ENCODE measurements at regions not wholly inside any gene's neighbourhood (a gene's known extent, or its start where the extent isn't known, plus 50 kb on each side); places are given as distances from the start of the nearest gene placed in this dataset.

DNA sequence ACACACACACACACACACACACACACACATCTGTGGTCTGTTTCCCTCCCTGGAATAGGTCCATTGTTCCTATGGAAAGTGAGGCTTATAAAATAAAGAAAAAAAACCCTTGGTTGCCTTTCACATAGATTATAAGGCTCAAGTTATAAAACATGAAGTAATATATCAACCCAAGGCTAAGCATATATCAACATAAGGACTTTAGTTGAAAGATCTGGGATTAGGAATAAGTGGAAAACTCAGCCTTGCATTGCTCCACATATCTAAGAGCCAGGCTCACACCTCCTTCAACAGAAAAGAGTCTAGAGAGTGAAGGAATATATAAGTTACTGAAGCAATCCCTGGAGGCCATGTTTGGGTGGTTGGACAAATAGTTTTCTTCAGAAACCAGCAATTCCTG, 235.0 kb downstream of the SUCLG1 start:
- TF ChIP-seq THRAP3 (IDR thresholded peaks at IDR 0.05; ENCODE audit: borderline replicate concordance): no peak
- POLR2A ChIA-PET: no interaction called here
- no peak overlapping the region for H3K9ac ChIP-seq (ENCODE audit: insufficient read depth in 1 of 2, low read depth in 2 of 2, low read length in 2 of 2)
- H4K20me1 ChIP-seq (replicated peaks; ENCODE audit: control insufficient read depth, insufficient read depth, low read length): no peaks in the 10 kb centered on the region
- ATAC-seq: no peak
- no TSS peak for BruUV-seq (replicated peaks)
- intact Hi-C loops (cut with micrococcal nuclease): no loop called here
- no peaks in the 10 kb centered on the region for H3K27me3 ChIP-seq (ENCODE audit: control insufficient read depth in 2 of 2, insufficient read depth in 2 of 2, low read length in 2 of 2)
- DNase-seq (ENCODE audit: extremely low read depth in 1 of 4, low spot score in 3 of 4): no peak
- no peaks in the 10 kb centered on the region for H3K79me2 ChIP-seq (ENCODE audit: control insufficient read depth, insufficient read depth, low read length)
- CTCF ChIA-PET (ENCODE audit: low intra/inter-chr PET ratio): no interaction called here
- no peaks in the 10 kb centered on the region for H3K9me3 ChIP-seq (replicated peaks; ENCODE audit: control insufficient read depth, insufficient read depth, low read depth, low read length)
- H3K9me1 ChIP-seq (ENCODE audit: control insufficient read depth, insufficient read depth, low read length): no peaks in the 10 kb centered on the region
- H3K4me2 ChIP-seq (ENCODE audit: insufficient read depth, low read length): no peak overlapping the region
- no peaks in the 10 kb centered on the region for H3K36me3 ChIP-seq (ENCODE audit: control insufficient read depth, insufficient read depth, low read length)
- in situ Hi-C loops (cut with MboI): no loop called here
- no peak overlapping the region for H3K27ac ChIP-seq (ENCODE audit: extremely low read depth, low read depth, low read length)
- no peak for FAIRE-seq
- H2AFZ ChIP-seq (ENCODE audit: low read depth, low read length): no peak overlapping the region
- no peak overlapping the region for H3K4me3 ChIP-seq
- no peaks in the 10 kb centered on the region for H3K4me1 ChIP-seq (replicated peaks in 1 of 2; ENCODE audit: control insufficient read depth in 2 of 2, insufficient read depth in 2 of 2, low read length in 2 of 2)

DNA sequence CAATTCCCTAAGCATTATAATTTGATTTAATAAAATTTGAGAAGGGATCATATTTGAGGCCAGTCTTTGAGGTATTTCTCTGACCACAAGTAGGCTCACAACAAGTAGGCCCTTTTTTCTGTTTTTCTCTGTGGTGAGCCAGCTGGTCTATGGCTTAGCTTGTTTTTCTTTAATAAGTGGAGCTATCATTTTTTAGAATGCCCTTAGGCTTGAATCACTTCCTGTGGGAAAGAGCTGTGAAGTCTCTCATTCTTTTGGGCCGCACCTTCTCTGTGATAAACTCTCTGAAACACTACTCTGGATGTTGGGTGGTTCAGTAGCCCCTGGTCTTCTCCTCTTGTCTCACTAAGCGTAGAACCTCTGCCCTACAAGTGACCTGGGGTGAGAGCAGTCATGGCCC, 235.9 kb downstream of the SUCLG1 start:
- no peak overlapping the region for H3K4me3 ChIP-seq
- no peaks in the 10 kb centered on the region for H3K79me2 ChIP-seq (ENCODE audit: control insufficient read depth, insufficient read depth, low read length)
- no peak overlapping the region for H2AFZ ChIP-seq (ENCODE audit: low read depth, low read length)
- DNase-seq (ENCODE audit: extremely low read depth in 1 of 4, low spot score in 3 of 4) (no peak), ATAC-seq (no peak), FAIRE-seq (no peak)
- no peak overlapping the region for H3K4me2 ChIP-seq (ENCODE audit: insufficient read depth, low read length)
- in situ Hi-C loops (cut with MboI): no loop called here
- POLR2A ChIA-PET: no interaction called here
- 4% methylated on average over 2 of the region's 2 CpGs for WGBS (ENCODE audit: insufficient coverage, low coverage, missing lambda C conversion rate)
- no peaks in the 10 kb centered on the region for H3K27me3 ChIP-seq (ENCODE audit: control insufficient read depth in 2 of 2, insufficient read depth in 2 of 2, low read length in 2 of 2)
- intact Hi-C loops (cut with micrococcal nuclease): no loop called here
- no TSS peak for BruUV-seq (replicated peaks)
- no peaks in the 10 kb centered on the region for H3K4me1 ChIP-seq (replicated peaks in 1 of 2; ENCODE audit: control insufficient read depth in 2 of 2, insufficient read depth in 2 of 2, low read length in 2 of 2)
- no peak overlapping the region for H3K9ac ChIP-seq (ENCODE audit: insufficient read depth in 1 of 2, low read depth in 2 of 2, low read length in 2 of 2)
- H4K20me1 ChIP-seq (replicated peaks; ENCODE audit: control insufficient read depth, insufficient read depth, low read length): no peaks in the 10 kb centered on the region
- no peak overlapping the region for H3K27ac ChIP-seq (ENCODE audit: extremely low read depth, low read depth, low read length)
- CTCF ChIA-PET (ENCODE audit: low intra/inter-chr PET ratio): no interaction called here
- H3K36me3 ChIP-seq (ENCODE audit: control insufficient read depth, insufficient read depth, low read length): no peaks in the 10 kb centered on the region
- no peaks in the 10 kb centered on the region for H3K9me3 ChIP-seq (replicated peaks; ENCODE audit: control insufficient read depth, insufficient read depth, low read depth, low read length)
- no peaks in the 10 kb centered on the region for H3K9me1 ChIP-seq (ENCODE audit: control insufficient read depth, insufficient read depth, low read length)
- TF ChIP-seq NELFE (IDR thresholded peaks at IDR 0.05; ENCODE audit: insufficient read depth, insufficient read length) (no peak), SREBF1 (IDR thresholded peaks at IDR 0.05; ENCODE audit: borderline replicate concordance, low read depth, low read length) (no peak), ZNF384 (IDR thresholded peaks at IDR 0.05; ENCODE audit: low read depth, low read length) (no peak), GABPA (tag; conservative IDR thresholded peaks at IDR 0.05; ENCODE audit: low read depth) (no peak), SMARCA4 (IDR thresholded peaks at IDR 0.05) (no peak), EWSR1 (IDR thresholded peaks at IDR 0.05; ENCODE audit: borderline replicate concordance, low read depth, partially characterized antibody) (no peak), TCF3 (CRISPR knock-in tag; IDR thresholded peaks at IDR 0.05) (no peak), ZNF143 (CRISPR knock-in tag; IDR thresholded peaks at IDR 0.05) (no peak), ZNF174 (CRISPR knock-in tag; IDR thresholded peaks at IDR 0.05) (no peak), ZNF24 (IDR thresholded peaks at IDR 0.05) (no peak), ZBTB17 (CRISPR knock-in tag; IDR thresholded peaks at IDR 0.05) (no peak), MCM7 (IDR thresholded peaks at IDR 0.05) (no peak), MIER1 (IDR thresholded peaks at IDR 0.05; ENCODE audit: low read depth) (no peak), CAMTA2 (CRISPR knock-in tag; conservative IDR thresholded peaks at IDR 0.05) (no peak), ZNF75A (CRISPR knock-in tag; IDR thresholded peaks at IDR 0.05) (no peak), HNRNPUL1 (IDR thresholded peaks at IDR 0.05; ENCODE audit: low read length) (no peak), RFX1 (IDR thresholded peaks at IDR 0.05) (no peak)
- TF ChIP-seq, protein P1, sequence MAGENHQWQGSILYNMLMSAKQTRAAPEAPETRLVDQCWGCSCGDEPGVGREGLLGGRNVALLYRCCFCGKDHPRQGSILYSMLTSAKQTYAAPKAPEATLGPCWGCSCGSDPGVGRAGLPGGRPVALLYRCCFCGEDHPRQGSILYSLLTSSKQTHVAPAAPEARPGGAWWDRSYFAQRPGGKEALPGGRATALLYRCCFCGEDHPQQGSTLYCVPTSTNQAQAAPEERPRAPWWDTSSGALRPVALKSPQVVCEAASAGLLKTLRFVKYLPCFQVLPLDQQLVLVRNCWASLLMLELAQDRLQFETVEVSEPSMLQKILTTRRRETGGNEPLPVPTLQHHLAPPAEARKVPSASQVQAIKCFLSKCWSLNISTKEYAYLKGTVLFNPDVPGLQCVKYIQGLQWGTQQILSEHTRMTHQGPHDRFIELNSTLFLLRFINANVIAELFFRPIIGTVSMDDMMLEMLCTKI (IDR thresholded peaks at IDR 0.05; ENCODE audit: partially characterized antibody): no peak
